Body of pancreas (tissue), 4 donors: ENCODE measurements at regions not wholly inside any gene's neighbourhood (a gene's known extent, or its start where the extent isn't known, plus 50 kb on each side); places are given as distances from the start of the nearest gene placed in this dataset.

Experiments used
- ATAC-seq: fragments of 150-250 bp; one replicate; pipeline ENCODE4 v1.9.1; 2016
- DNase-seq, 4 donors: peaks; one replicate each; pipeline ENCODE4 v3.0.0-alpha.2; 2019
- H3K27ac ChIP-seq, 4 donors: fragments of 200-600 bp; sonication (generic); 1 replicate in 3 of 4; 2 replicates in 1 of 4; pipeline versions ENCODE4 v1.5.1 to v1.6.1; 2016 to 2019; ENCODE audit warnings: mild to moderate bottlenecking in 1 of 4, mixed read lengths in 1 of 4, moderate library complexity in 1 of 4
- H3K27me3 ChIP-seq, 2 donors: fragments of 200-600 bp; sonication (generic); one replicate each; pipeline ENCODE4 v1.6.0; 2016; ENCODE audit warnings: mild to moderate bottlenecking in 1 of 2
- H3K36me3 ChIP-seq, 2 donors: fragments of 200-600 bp; sonication (generic); replicated peaks in 1 of 2; 2 replicates each; pipeline ENCODE4 v1.5.1; 2016; ENCODE audit warnings: low read depth in 2 of 2; ENCODE audit not compliant: insufficient read depth in 1 of 2
- H3K4me1 ChIP-seq: fragments of 200-600 bp; sonication (generic); one replicate; pipeline ENCODE4 v1.6.0; 2016
- H3K4me3 ChIP-seq, 2 donors: fragments of 200-600 bp; sonication (generic); 1 replicate in 1 of 2; 2 replicates in 1 of 2; pipeline ENCODE4 v1.5.1; 2016 to 2019
- H3K9me3 ChIP-seq, 3 donors: fragments of 200-600 bp; sonication (generic); 1 replicate in 2 of 3; 2 replicates in 1 of 3; pipeline ENCODE4 v1.5.1; 2016
- CTCF ChIP-seq, 7 experiments: fragments of 450-650 bp in 4 of 7; fragments of 200-600 bp in 3 of 7; sonication (generic) in 3 of 7; IDR thresholded peaks; one replicate each; pipeline ENCODE4 v1.5.1; 2016 to 2019; ENCODE audit warnings: antibody characterized with exemption in 7 of 7
- POLR2A ChIP-seq, 3 donors: fragments of 450-650 bp; IDR thresholded peaks; one replicate each; pipeline ENCODE4 v1.6.1; 2016; ENCODE audit warnings: antibody characterized with exemption in 3 of 3, mild to moderate bottlenecking in 2 of 3
- WGBS, 2 donors: methylation state at CpG; one replicate each; pipeline ENCODE4 v1.1.5; 2017; 5-methylcytosine and 5-hydroxymethylcytosine counted together
- intact Hi-C: fragments of 100-400 bp; cut with DNase I; formaldehyde crosslinking; loops from one replicate; pipeline ENCODE4 v1.15.1; 2023

- Histone ChIP-seq H3K27me3 (no peaks in the 10 kb centered on the region), H3K4me1 (no peaks in the 10 kb centered on the region), H3K27ac (no peak overlapping the region), H3K36me3 (no peaks in the 10 kb centered on the region), H3K4me3 (no peak overlapping the region), H3K9me3 (no peaks in the 10 kb centered on the region)
- TF ChIP-seq POLR2A (IDR thresholded peaks at IDR 0.05) (no peak), CTCF (IDR thresholded peaks at IDR 0.05) (no peak)
- intact Hi-C loops = no loop called here
- ATAC-seq (no peak), DNase-seq (no peak)
- WGBS, 2 donors = 77 to 90% methylated on average over 2 of the region's 2 CpGs
Measured at GRCh38 chr6:138685257-138685656, 88.3 kb upstream of the CCDC28A start.

GRCh38 chr6:138685781-138686180 lies 87.8 kb upstream of the CCDC28A start:
- H3K36me3 ChIP-seq = no peaks in the 10 kb centered on the region
- H3K4me3 ChIP-seq = no peak overlapping the region
- H3K27ac ChIP-seq = no peak overlapping the region
- TF ChIP-seq CTCF (IDR thresholded peaks at IDR 0.05) = no peak
- no peak for TF ChIP-seq POLR2A (IDR thresholded peaks at IDR 0.05)
- no peaks in the 10 kb centered on the region for H3K27me3 ChIP-seq
- no peaks in the 10 kb centered on the region for H3K4me1 ChIP-seq
- no peak for ATAC-seq
- H3K9me3 ChIP-seq = no peaks in the 10 kb centered on the region
- intact Hi-C loops = no loop called here
- DNase-seq = no peak

GRCh38 chr6:138688580-138688979 lies 85.0 kb upstream of the CCDC28A start:
- Histone ChIP-seq H3K9me3 (no peaks in the 10 kb centered on the region), H3K27me3 (no peaks in the 10 kb centered on the region), H3K36me3 (no peaks in the 10 kb centered on the region), H3K4me3 (no peak overlapping the region), H3K27ac (no peak overlapping the region), H3K4me1 (peaks cover 11% of the 10 kb centered on the region)
- DNase-seq = no peak
- 69 to 74% methylated on average over 4 of the region's 4 CpGs for WGBS, 2 donors
- TF ChIP-seq POLR2A (IDR thresholded peaks at IDR 0.05) (no peak), CTCF (IDR thresholded peaks at IDR 0.05) (no peak)
- intact Hi-C loops = no loop called here
- ATAC-seq = no peak

- WGBS, 2 donors = 81 to 95% methylated on average over 6 of the region's 6 CpGs
- H3K27ac ChIP-seq = no peak overlapping the region
- no peaks in the 10 kb centered on the region for H3K9me3 ChIP-seq
- ATAC-seq = no peak
- no peaks in the 10 kb centered on the region for H3K36me3 ChIP-seq
- TF ChIP-seq POLR2A (IDR thresholded peaks at IDR 0.05) (no peak), CTCF (IDR thresholded peaks at IDR 0.05) (no peak)
- peaks cover 16% of the 10 kb centered on the region for H3K4me1 ChIP-seq
- no peak overlapping the region for H3K4me3 ChIP-seq
- DNase-seq = no peak
- intact Hi-C loops = loop anchor here (5.0 kb wide), 1 partner anchor 77 kb away; no protein-coding TSS in a partner anchor
- H3K27me3 ChIP-seq = no peaks in the 10 kb centered on the region
Measured at GRCh38 chr6:138689849-138690248, 83.7 kb upstream of the CCDC28A start.

GRCh38 chr6:138690975-138691594 lies 82.5 kb upstream of the CCDC28A start:
- DNase-seq (no peak), ATAC-seq (no peak)
- intact Hi-C loops = loop anchor here (5.0 kb wide), 1 partner anchor 76 kb away; no protein-coding TSS in a partner anchor
- Histone ChIP-seq H3K27me3 (no peaks in the 10 kb centered on the region), H3K4me3 (no peak overlapping the region), H3K36me3 (no peaks in the 10 kb centered on the region), H3K4me1 (peaks cover 16% of the 10 kb centered on the region), H3K9me3 (no peaks in the 10 kb centered on the region), H3K27ac (no peak overlapping the region)
- TF ChIP-seq POLR2A (IDR thresholded peaks at IDR 0.05) = no peak
- TF ChIP-seq CTCF (IDR thresholded peaks at IDR 0.05) = no peak
- 67 to 68% methylated on average over 11 of the region's 11 CpGs for WGBS, 2 donors
